ENCODE measurements at regions not wholly inside any gene's neighbourhood (a gene's known extent, or its start where the extent isn't known, plus 50 kb on each side); places are given as distances from the start of the nearest gene placed in this dataset.
"Not testable (repeated sequence)": the region's sequence is repeated elsewhere in the genome, so short reads cannot be mapped to it uniquely, and the experiment has no call there.

GRCh38 chr9:105004466-105005090 is 76.6 kb upstream of the ABCA1 start:
- no peaks in the 10 kb centered on the region for H3K27me3 Mint-ChIP-seq
- no peak overlapping the region for H3K27ac Mint-ChIP-seq
- H3K9me3 Mint-ChIP-seq = no peaks in the 10 kb centered on the region
- no peak for DNase-seq (ENCODE audit: extremely low spot score, unreplicated experiment)
- no peaks in the 10 kb centered on the region for H3K36me3 Mint-ChIP-seq
- TF ChIP-seq, protein P1, sequence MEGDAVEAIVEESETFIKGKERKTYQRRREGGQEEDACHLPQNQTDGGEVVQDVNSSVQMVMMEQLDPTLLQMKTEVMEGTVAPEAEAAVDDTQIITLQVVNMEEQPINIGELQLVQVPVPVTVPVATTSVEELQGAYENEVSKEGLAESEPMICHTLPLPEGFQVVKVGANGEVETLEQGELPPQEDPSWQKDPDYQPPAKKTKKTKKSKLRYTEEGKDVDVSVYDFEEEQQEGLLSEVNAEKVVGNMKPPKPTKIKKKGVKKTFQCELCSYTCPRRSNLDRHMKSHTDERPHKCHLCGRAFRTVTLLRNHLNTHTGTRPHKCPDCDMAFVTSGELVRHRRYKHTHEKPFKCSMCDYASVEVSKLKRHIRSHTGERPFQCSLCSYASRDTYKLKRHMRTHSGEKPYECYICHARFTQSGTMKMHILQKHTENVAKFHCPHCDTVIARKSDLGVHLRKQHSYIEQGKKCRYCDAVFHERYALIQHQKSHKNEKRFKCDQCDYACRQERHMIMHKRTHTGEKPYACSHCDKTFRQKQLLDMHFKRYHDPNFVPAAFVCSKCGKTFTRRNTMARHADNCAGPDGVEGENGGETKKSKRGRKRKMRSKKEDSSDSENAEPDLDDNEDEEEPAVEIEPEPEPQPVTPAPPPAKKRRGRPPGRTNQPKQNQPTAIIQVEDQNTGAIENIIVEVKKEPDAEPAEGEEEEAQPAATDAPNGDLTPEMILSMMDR (conservative IDR thresholded peaks at IDR 0.05) = no peak
- H3K4me1 Mint-ChIP-seq (ENCODE audit: unreplicated experiment) = no peaks in the 10 kb centered on the region
- no peak overlapping the region for H3K4me3 Mint-ChIP-seq

DNA sequence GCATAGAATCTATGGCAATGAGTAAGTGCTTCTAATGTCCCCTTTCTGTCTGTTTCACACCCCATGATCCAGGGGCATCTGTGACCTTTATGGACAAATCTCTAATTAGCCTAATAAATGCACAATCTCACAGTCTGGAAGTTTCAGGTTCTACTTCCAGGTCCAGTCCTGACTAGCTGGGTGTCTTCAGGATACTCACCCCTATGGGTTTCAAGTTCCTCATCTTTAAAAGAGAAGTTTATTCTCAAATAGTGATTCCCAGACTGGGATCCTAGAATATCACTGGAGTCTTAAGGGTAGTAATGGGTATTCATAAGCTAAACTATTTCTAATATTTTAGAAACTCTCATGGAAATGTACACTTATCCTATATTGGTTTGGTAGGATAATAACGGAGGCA is 77.2 kb upstream of the ABCA1 start:
- Mint-ChIP-seq H3K9me3 (no peaks in the 10 kb centered on the region), H3K36me3 (no peaks in the 10 kb centered on the region), H3K27ac (no peak overlapping the region), H3K4me1 (ENCODE audit: unreplicated experiment) (no peaks in the 10 kb centered on the region), H3K4me3 (no peak overlapping the region), H3K27me3 (no peaks in the 10 kb centered on the region)
- TF ChIP-seq, protein P1 (conservative IDR thresholded peaks at IDR 0.05) = no peak
- DNase-seq (ENCODE audit: extremely low spot score, unreplicated experiment) = no peak

DNA sequence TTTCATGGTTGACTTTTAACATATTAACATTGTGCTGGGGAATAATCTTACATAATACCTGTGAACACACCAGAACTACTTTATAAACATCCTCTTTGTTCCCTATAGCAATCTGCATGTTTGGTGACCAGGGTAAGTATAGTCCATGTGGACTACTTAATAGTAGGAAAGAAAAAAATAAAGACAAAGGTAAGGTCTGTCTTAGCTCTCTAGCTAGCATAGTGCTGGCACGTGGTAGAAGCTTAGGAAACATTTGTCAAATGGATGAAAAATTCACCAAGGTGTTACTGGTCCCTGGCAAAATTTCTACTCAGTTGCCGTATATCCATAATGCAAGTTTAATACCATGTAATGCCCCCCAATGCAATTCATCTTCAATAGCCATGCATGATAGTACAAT is 78.6 kb upstream of the ABCA1 start:
- H3K9me3 Mint-ChIP-seq = no peaks in the 10 kb centered on the region
- H3K36me3 Mint-ChIP-seq = no peaks in the 10 kb centered on the region
- no peaks in the 10 kb centered on the region for H3K27me3 Mint-ChIP-seq
- DNase-seq (ENCODE audit: extremely low spot score, unreplicated experiment) = no peak
- H3K4me1 Mint-ChIP-seq (ENCODE audit: unreplicated experiment) = no peaks in the 10 kb centered on the region
- H3K27ac Mint-ChIP-seq = no peak overlapping the region
- TF ChIP-seq, protein P1 (conservative IDR thresholded peaks at IDR 0.05) = no peak
- H3K4me3 Mint-ChIP-seq = no peak overlapping the region

GRCh38 chr9:105007143-105007542 is 79.2 kb upstream of the ABCA1 start:
- no peak for DNase-seq (ENCODE audit: extremely low spot score, unreplicated experiment)
- Mint-ChIP-seq H3K36me3 (no peaks in the 10 kb centered on the region), H3K9me3 (no peaks in the 10 kb centered on the region), H3K27me3 (no peaks in the 10 kb centered on the region), H3K4me3 (no peak overlapping the region), H3K4me1 (ENCODE audit: unreplicated experiment) (no peaks in the 10 kb centered on the region), H3K27ac (no peak overlapping the region)
- TF ChIP-seq, protein P1 (conservative IDR thresholded peaks at IDR 0.05) = no peak

DNA sequence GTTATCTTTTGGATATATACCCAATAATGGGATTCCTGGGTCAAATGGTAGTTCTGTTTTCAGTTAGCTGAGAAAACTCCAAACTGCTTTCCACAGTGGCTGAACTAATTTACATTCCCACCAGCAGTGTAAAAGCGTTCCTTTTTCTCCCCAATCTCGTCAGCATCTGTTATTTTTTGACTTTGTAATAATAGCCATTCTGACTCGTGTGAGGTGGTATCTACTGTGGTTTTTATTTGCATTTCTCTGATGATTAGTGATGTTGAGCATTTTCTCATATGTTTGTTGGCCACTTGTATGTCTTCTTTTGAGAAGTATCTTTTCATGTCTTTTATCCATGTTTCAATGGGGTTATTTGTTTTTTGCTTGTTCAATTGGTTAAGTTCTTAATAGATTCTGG is 82.1 kb upstream of the ABCA1 start:
- DNase-seq (ENCODE audit: extremely low spot score, unreplicated experiment); H3K36me3 Mint-ChIP-seq; H3K27ac Mint-ChIP-seq; H3K9me3 Mint-ChIP-seq; H3K4me3 Mint-ChIP-seq; H3K27me3 Mint-ChIP-seq; H3K4me1 Mint-ChIP-seq (ENCODE audit: unreplicated experiment): not testable (repeated sequence)

DNA sequence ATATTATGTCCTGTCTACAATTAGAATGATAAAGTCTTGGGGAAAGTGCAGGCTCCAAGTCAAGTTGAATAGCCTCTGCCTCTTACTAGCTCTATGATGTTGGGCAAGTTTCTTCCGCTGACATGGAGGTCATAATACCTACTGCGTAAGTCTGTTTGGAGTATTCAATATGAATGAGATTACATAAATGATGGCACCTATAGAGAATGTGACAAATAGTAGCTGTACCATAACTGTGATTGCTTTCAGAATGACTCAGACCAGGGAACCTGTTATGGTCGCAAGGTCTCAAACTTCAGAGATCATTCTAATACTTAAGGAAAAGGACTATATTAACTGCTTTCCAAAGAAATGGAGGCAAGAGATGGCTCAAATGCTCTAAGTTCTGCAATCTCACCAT is 94.0 kb upstream of the ABCA1 start:
- TF ChIP-seq, protein P1 (conservative IDR thresholded peaks at IDR 0.05) = no peak

DNA sequence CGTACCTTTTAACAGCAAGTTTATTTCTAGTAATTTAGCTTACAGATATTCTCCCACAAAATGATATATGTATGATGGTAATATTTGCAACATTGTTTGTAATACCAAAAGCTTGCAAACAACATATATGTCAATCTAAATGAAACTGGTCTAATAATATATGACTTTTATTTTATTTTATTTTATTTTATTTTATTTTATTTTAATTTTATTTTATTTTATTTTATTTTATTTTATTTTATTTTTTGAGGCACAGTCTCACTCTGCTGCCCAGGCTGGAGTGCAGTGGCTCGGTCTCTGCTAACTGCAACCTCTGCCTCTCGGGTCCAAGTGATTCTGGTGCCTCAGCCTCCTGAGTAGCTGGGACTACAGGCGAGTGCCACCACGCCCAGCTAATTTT is 94.6 kb upstream of the ABCA1 start:
- not testable (repeated sequence) for H3K27ac Mint-ChIP-seq; H3K4me3 Mint-ChIP-seq; DNase-seq (ENCODE audit: extremely low spot score, unreplicated experiment); H3K36me3 Mint-ChIP-seq; H3K9me3 Mint-ChIP-seq; H3K27me3 Mint-ChIP-seq; H3K4me1 Mint-ChIP-seq (ENCODE audit: unreplicated experiment)

More for the DNA sequence above, 94.0 kb upstream of the ABCA1 start:
- Mint-ChIP-seq H3K27ac (no peak overlapping the region), H3K27me3 (no peaks in the 10 kb centered on the region), H3K9me3 (peaks cover 6% of the 10 kb centered on the region), H3K4me1 (ENCODE audit: unreplicated experiment) (peaks cover 5% of the 10 kb centered on the region), H3K36me3 (no peaks in the 10 kb centered on the region), H3K4me3 (no peak overlapping the region)
- no peak for DNase-seq (ENCODE audit: extremely low spot score, unreplicated experiment)
